Nephron progenitor cell (in vitro differentiated cells): ENCODE measurements at regions not wholly inside any gene's neighbourhood (a gene's known extent, or its start where the extent isn't known, plus 50 kb on each side); places are given as distances from the start of the nearest gene placed in this dataset.
"Not testable (repeated sequence)": the region's sequence is repeated elsewhere in the genome, so short reads cannot be mapped to it uniquely, and the experiment has no call there.

ENCODE experiments used
- DNase-seq: peaks from one replicate; pipeline ENCODE4 v3.0.0; 2021
- H3K27ac Mint-ChIP-seq: 2 replicates; pipeline ENCODE4 v1.8.0; 2021; ENCODE audit warnings: mild to moderate bottlenecking, moderate library complexity, mixed read lengths
- H3K27me3 Mint-ChIP-seq: 2 replicates; pipeline ENCODE4 v1.8.0; 2021; ENCODE audit warnings: mild to moderate bottlenecking, low read depth, mixed read lengths; ENCODE audit not compliant: poor library complexity
- H3K36me3 Mint-ChIP-seq: 2 replicates; pipeline ENCODE4 v1.8.0; 2021; ENCODE audit warnings: low read depth, mixed read lengths
- H3K4me1 Mint-ChIP-seq: 2 replicates; pipeline ENCODE4 v1.8.0; 2021; ENCODE audit warnings: mixed read lengths
- H3K4me3 Mint-ChIP-seq: 2 replicates; pipeline ENCODE4 v1.8.0; 2021; ENCODE audit warnings: mild to moderate bottlenecking, moderate library complexity, mixed read lengths
- H3K9me3 Mint-ChIP-seq: 2 replicates; pipeline ENCODE4 v1.8.0; 2021; ENCODE audit warnings: mild to moderate bottlenecking, moderate library complexity, mixed read lengths
- TF ChIP-seq, protein P1 (sequence below): fragments of 200-600 bp; sonication (generic); IDR thresholded peaks from 2 replicates; pipeline ENCODE4 v1.5.0; 2021; ENCODE audit warnings: antibody characterized with exemption

DNA sequence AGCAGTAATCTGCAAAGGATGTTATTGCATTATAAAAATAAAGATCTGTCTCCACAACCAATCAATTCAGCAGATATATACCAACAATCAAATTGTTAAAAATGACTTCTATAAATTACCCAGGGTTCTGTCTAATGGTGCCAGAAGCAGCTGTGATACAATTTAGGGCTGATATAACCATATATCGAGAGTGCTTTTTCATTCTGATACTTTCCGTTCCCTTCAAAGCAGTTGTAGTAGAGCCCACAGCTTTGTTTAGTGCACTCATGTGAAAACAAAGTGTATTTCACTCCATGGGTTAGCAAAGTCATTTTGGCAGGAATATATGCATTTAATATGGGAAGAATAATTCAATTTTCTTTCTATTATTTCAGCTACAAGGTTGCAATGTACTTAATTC is 83.1 kb upstream of the CHCHD3 start:
- Mint-ChIP-seq H3K27me3 (peaks cover 3% of the 10 kb centered on the region), H3K27ac (no peak overlapping the region), H3K4me1 (no peaks in the 10 kb centered on the region), H3K9me3 (no peaks in the 10 kb centered on the region), H3K4me3 (no peak overlapping the region), H3K36me3 (no peaks in the 10 kb centered on the region)
- TF ChIP-seq, protein P1, sequence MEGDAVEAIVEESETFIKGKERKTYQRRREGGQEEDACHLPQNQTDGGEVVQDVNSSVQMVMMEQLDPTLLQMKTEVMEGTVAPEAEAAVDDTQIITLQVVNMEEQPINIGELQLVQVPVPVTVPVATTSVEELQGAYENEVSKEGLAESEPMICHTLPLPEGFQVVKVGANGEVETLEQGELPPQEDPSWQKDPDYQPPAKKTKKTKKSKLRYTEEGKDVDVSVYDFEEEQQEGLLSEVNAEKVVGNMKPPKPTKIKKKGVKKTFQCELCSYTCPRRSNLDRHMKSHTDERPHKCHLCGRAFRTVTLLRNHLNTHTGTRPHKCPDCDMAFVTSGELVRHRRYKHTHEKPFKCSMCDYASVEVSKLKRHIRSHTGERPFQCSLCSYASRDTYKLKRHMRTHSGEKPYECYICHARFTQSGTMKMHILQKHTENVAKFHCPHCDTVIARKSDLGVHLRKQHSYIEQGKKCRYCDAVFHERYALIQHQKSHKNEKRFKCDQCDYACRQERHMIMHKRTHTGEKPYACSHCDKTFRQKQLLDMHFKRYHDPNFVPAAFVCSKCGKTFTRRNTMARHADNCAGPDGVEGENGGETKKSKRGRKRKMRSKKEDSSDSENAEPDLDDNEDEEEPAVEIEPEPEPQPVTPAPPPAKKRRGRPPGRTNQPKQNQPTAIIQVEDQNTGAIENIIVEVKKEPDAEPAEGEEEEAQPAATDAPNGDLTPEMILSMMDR, result no peak
- no peak for DNase-seq

DNA sequence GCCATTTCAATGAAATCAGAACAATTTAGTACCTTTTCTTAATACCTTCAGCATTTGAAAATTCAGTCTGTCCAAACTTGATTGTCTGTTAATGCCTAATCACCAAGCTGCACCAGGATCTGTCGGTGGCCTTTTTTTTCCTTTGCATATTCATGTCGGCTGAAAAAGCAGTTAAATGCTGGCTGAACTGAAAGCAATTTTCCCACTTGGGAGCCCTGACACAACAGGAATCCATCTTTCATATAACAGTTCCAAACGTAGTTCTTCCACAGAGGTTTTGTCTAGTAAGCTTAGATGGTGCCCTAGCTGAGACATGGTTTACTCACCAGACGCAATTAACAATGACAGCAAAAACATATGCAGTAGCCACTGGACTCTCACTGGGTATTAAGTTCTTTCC is 83.6 kb upstream of the CHCHD3 start:
- H3K36me3 Mint-ChIP-seq, result no peaks in the 10 kb centered on the region
- H3K4me1 Mint-ChIP-seq, result no peaks in the 10 kb centered on the region
- H3K4me3 Mint-ChIP-seq, result no peak overlapping the region
- H3K27ac Mint-ChIP-seq, result no peak overlapping the region
- TF ChIP-seq, protein P1, result no peak
- no peak for DNase-seq
- no peaks in the 10 kb centered on the region for H3K9me3 Mint-ChIP-seq
- H3K27me3 Mint-ChIP-seq, result peaks cover 5% of the 10 kb centered on the region

DNA sequence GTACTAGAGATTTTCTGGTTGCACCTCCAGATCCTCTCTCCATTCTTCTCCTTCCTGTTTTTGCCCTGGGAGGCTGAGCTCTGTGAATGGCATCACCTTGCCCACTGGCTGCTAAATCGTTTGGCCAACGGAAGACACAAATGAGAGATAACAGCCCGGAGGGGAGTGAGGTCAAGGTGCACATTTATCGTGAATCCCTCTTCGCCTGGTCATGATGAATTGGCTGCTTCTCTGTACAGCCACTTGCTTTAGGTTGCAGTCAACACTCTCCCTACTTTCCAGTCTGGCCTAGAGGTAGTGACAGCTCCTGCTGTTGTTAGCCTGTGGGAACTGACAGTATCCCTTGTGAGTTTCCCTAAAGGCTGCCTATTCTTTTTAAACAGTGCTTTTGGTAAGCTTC is 85.4 kb upstream of the CHCHD3 start:
- H3K4me1 Mint-ChIP-seq, result no peaks in the 10 kb centered on the region
- no peak overlapping the region for H3K27ac Mint-ChIP-seq
- no peaks in the 10 kb centered on the region for H3K36me3 Mint-ChIP-seq
- H3K4me3 Mint-ChIP-seq, result no peak overlapping the region
- H3K9me3 Mint-ChIP-seq, result no peaks in the 10 kb centered on the region
- H3K27me3 Mint-ChIP-seq, result peaks cover 11% of the 10 kb centered on the region
- no peak for DNase-seq
- TF ChIP-seq, protein P1, result no peak

DNA sequence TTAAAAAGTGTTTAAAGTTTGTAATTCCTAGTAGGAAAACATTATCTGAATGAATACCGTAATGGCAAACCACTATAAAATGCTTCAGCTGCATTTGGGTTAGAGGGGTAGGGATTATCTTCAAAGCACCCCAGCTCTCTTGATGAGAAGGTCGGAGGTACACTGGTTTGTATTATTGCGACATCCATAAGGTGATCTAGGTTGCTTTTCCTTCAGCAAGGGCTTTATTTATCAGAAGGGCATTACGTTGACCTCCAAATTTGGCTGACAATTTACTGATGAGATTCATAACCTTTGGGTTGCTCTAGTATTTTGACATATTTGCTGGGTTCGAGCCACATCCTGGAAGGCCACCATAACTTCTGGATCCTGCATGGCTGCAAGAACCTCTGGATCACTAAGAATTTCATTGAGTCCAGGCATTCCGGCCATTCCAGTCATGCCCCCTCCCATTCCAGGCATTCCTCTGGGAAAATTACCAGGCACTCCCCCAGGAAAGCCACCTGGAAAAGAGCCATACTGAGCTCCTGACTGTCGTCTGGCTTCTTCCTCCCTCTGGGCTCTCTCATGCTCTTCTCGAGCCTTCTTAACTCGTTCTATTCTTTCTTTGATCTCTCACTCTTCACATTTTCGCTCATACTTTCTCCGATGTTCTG is 83.6 kb upstream of the EXOC4 start:
- not testable (repeated sequence) for DNase-seq, H3K9me3 Mint-ChIP-seq, H3K36me3 Mint-ChIP-seq, H3K4me3 Mint-ChIP-seq, H3K27ac Mint-ChIP-seq, H3K4me1 Mint-ChIP-seq
- peaks cover 11% of the 10 kb centered on the region for H3K27me3 Mint-ChIP-seq

DNA sequence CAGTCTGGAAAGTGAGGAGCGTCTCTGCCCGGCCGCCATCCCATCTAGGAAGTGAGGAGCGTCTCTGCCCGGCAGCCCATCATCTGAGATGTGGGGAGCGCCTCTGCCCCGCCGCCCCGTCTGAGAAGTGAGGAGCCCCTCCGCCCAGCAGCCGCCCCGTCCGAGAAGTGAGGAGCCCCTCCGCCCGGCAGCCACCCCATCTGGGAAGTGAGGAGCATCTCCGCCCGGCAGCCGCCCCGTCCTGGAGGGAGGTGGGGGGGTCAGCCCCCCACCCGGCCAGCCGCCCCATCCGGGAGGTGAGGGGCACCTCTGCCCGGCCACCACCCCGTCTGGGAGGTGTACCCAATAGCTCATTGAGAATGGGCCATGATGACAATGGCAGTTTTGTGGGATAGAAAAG is 75.4 kb upstream of the EXOC4 start:
- not testable (repeated sequence) for H3K36me3 Mint-ChIP-seq, H3K4me3 Mint-ChIP-seq, DNase-seq, H3K4me1 Mint-ChIP-seq, H3K27me3 Mint-ChIP-seq, H3K27ac Mint-ChIP-seq
- peaks cover 26% of the 10 kb centered on the region for H3K9me3 Mint-ChIP-seq

DNA sequence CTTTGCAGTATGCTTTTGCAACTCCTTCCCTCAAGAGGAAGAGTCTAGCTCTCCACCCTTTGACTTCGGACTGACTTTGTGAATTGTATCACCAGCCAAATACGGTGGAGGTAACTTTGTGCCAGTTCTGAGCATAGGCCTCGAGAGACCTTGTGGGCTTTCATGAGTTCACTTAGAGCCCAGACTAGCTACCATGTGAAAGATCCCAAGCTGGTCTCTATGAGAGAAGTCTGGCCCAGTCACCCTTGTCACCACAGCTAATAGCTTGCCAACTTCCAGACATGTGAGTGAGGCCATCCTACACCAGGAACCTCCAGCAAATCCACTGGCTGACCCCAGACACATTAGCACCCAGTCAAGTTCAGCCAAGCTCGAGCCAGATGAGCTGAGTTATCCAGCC is 72.2 kb upstream of the EXOC4 start:
- DNase-seq, result no peak
- H3K27ac Mint-ChIP-seq, result no peak overlapping the region
- H3K4me3 Mint-ChIP-seq, result no peak overlapping the region
- H3K27me3 Mint-ChIP-seq, result no peaks in the 10 kb centered on the region
- TF ChIP-seq, protein P1, result no peak
- no peaks in the 10 kb centered on the region for H3K4me1 Mint-ChIP-seq
- H3K9me3 Mint-ChIP-seq, result peaks cover 16% of the 10 kb centered on the region
- no peaks in the 10 kb centered on the region for H3K36me3 Mint-ChIP-seq

DNA sequence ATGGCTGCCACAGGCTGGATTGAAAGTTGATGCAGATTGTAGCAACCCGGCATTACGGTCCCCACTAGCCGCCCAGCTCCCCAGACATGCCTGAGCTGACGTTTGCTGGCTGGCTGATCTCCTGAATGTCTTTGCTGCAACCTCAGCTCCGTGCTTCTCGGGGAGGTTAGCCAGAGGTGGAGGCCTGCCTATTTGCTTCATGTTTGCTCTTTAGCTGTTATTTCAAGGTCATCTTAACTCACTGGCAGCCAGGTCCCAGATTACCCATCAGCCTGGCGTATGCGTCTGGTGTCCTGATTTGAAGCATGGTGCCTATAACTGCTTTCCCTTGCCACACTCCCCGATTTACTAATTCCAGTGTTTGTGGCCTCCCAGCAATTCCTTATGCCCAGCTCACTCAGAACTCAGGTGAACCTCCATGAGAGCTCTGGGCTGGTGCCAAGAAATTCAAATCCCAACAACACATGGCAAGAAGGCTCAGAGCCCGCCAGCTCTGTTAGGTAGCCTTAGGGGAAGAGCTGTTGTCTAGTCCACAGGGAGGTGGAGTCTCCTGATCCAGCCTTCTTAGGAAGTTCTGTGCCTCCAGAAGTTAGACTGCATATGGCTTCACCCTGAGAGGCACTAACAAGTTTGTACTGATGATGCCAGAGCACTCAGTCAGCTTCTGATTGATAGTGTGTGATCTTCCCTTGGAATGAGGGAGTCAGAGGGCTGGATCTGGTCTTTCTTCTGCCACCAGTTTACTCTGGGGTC is 69.7 kb upstream of the EXOC4 start:
- Mint-ChIP-seq H3K27me3 (no peaks in the 10 kb centered on the region), H3K4me3 (no peak overlapping the region), H3K27ac (no peak overlapping the region), H3K36me3 (no peaks in the 10 kb centered on the region), H3K9me3 (peaks cover 7% of the 10 kb centered on the region), H3K4me1 (no peaks in the 10 kb centered on the region)
- TF ChIP-seq, protein P1, result no peak
- DNase-seq, result no peak
